COLO668 (cell line): ENCODE measurements at regions not wholly inside any gene's neighbourhood (a gene's known extent, or its start where the extent isn't known, plus 50 kb on each side); places are given as distances from the start of the nearest gene placed in this dataset.

Experiments used
- DNase-seq: peaks from one replicate; lab custom pipeline; 2025; ENCODE audit not compliant: unreplicated experiment; lab: John Stamatoyannopoulos, UW

DNA sequence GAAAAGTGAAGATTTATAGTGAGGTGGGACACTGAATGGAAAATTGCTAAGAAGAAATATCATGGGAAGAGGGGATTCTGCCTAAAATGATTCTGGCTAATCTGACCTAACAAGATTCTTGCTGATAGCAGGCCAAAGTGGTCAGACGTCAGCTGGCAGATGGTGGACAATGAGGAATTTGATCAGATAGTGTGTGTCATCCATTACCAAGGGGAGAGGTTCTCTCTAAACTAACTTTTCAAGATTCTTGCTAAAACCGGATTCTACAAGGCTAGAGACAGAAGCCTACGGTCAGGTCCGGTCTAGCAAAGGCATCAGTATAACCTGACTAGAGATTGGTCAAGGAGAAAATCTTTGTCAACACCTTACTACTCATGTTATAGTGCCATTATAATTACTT lies 306.0 kb downstream of the ZNF608 start:
- DNase-seq: no peak

DNA sequence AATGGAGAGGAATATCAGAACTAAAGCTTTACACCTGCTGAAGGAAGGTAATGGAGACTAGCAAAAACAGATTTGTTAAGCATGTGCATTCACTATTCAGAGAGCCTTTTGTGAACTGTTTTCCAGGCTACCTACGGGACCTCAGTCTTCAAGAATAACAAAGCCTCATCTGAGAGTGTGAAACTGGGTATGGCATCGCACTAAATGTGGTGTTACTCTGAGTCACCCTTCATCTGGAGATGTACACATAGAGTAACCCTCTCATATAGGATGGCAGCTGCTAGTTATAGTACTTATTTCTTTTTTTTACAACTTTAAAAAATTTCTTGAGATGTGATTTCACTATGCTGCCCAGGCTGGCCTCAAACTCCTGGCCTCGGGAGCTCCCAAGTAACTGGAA lies 306.8 kb downstream of the ZNF608 start:
- DNase-seq: no peak

GRCh38 chr5:124438903-124439281 lies 307.5 kb downstream of the ZNF608 start:
- peak; percentile 13 for DNase-seq

DNA sequence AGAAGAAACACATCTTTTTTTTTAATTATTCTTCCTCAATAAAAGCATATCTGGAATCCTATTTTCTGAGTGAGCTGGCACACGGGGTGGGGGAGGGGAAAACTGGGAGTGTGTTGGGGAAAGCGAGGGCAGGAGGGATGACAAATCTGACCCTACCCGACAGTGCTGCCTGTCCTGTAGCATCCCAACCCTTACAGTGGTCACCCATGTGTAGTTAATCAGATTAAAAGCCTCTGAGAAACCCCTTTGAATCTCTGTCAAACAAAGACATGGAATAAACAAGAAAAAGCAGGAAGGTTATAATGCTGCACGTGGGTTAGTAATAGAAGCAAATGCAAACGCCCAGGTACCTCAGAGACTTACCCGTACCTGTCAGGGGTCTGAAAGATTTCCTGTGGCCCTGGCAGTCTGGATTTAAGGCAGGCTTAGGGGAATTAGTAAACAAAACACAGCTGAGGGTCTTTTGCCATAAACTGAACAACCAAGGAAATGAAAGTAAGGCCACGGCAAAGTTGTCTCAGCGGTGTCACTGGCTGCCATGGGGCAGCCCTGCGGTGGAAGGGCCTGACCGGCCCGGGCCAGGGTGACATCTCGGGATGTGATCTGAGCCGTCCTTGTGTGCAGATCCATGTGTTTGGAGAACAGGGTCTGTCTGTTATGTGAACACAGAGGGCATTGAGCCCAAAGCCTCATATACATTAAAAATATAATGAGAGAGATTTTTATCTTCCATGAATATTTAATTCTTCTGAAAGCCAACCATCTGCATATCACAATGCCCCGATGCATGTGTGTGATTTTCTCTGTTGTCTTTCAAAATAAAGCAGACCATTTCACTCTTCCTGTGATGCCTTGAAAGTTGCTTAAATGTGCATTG lies 308.2 kb downstream of the ZNF608 start:
- no peak for DNase-seq

DNA sequence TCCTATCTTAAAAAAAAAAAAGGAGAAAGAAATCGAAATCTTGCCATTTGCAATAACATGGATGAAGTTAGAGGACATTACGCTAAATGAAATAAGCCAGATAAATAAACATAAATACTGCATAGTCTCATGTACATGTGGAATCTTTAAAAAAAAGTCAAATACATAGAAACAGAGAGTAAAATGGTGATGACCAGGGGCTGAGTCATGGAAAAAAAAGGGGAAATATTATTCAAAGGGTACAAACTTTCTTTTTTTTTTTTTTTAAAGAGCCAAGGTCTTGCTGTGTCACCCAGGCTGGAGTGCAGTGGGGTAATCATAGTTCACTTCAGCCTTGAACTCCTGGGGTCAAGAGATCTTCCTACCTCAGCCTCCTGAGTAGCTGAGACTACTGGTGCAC lies 310.1 kb downstream of the ZNF608 start:
- no peak for DNase-seq

DNA sequence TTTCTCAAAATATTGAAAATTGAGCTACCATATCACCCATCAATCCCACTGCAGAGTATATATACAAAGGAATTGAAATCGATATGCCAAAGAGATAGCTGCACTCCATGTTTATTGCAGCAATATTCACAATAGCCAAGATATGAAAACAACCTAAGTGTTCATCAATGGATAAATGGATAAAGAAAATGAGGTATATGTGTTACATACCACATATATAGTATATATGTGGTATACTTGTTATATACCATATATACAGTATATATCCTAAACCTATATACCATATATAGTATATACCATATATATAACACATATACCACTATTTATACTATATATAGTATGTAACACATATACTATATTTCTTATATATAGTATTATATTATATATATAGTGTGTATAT lies 313.3 kb downstream of the ZNF608 start:
- DNase-seq: no peak

DNA sequence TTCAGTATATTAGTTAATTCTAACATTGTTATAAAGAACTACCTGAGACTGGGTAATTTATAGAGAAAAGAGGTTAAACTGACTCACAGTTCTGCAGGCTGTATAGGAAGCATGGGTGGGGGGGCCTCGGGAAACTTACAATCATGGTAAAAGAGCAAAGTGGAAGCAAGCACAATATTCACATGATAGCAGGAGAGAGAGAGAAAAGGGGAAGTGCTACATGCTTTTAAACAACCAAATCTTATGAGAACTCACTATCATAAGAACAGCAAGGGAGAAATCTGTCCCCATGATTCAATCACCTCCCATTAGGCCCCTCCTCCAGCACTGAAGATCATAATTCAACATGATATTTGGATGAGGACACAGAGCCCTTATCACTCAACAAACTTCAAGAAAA lies 324.9 kb downstream of the ZNF608 start:
- DNase-seq: no peak

DNA sequence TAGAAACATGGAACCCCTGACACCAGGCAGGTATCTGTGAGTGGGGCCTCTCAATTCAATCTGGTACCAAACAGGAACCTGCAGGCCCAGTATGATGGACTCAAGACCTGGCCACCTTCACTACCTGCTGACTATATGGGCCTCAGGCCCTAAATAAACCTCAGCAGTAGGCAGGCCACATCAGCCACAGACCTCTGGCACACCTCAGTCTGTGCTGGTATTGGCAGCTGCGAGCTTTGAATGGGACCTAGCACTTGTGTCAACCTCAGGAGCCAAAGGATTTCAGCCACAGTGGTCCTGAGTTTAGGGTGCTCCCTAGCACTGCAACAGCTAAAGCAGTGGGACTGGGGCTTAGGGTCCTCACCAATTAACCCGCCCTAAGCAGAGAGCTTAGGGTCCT lies 325.5 kb downstream of the ZNF608 start:
- DNase-seq: no peak

DNA sequence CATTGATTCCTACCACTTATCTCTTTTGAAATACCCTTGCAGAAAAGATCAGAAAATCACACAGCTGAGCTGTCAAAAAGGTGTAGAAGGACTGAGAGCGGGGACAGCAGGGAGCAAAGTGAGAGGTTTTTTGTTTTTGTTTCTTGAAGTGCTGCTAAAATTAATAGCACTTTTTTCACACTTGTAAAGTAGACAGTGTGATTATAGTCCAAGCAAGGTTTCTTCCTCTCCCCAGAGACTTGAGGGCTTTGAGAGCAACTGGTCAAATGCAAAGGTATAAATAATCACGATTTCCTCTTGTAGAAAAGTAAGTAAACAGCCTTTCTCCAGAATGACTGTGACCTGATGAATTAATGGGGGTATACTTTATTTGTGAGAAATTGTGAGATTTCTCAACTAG lies 326.9 kb downstream of the ZNF608 start:
- no peak for DNase-seq

DNA sequence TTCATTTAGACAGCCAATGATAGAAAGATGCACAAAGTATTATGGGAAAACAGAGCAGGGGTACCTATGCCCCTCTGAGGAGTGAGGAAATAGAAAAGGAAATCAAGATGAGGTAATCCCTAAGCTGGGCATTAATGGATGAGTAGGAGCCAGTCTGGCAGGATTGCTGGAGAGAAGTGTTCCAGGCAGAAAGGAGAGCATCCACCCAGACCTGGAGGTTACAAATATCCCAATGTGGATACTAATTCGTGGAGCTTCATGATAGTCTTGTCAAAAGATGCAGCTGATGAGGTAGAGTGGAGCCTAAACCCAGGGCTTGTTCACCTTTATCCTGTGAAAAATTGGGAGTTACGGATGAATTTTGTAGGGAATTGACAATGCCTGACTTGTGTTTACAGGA lies 328.0 kb downstream of the ZNF608 start:
- no peak for DNase-seq

DNA sequence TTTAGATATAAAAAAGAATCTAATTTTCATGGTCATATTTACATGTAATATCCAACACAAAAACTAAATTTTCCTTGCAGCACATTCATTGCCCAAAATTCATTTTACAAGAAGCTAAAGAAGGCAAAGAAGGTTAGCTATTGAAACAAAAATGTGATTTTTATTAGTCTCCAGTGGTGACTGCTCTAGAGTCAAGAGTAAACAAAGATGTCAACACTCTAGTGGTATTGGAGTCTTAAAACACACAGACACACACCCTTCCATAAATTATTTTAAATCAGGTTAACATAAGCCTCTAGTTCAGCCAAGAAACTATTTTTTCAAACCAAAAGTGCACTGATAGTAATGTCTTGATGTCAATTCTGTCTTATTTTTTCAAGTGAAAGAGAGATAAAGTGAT lies 329.2 kb downstream of the ZNF608 start:
- DNase-seq: no peak

DNA sequence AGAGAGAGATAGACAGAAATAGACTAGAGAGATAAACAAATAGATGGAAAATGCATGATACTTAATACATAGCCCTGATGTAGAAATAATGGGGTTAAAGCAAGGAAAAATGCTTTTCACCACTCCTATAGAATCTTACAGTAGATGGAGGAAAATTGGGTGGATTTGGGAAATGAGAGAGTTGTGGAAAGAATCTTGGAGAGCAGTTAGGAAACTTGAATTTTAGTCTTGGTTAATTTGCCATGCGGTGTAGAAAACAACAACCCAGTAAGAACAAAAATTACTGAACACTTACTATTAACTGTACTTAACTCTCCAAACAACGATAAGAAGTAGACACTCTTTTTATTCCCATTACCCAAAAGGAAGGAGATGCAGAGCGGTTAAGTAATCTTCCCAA lies 329.8 kb downstream of the ZNF608 start:
- no peak for DNase-seq

DNA sequence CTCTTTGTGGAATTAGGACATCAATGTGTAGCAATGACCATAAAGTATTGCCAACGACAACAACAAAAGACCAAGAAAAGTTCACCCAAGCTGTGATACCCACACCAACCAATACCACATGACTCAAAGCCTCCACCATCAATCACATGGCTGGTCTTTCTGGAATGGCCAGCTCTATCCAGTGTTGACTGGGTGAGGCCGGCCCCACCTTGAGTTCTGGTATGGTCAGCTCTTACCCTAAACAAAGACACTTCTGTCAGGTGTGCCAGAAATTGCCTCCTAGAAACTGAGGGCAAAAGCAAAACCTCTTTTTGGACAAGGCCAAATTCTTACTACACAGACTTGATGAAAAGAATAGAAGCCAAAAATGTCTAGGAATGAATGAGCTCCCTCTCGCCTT lies 331.5 kb downstream of the ZNF608 start:
- no peak for DNase-seq

DNA sequence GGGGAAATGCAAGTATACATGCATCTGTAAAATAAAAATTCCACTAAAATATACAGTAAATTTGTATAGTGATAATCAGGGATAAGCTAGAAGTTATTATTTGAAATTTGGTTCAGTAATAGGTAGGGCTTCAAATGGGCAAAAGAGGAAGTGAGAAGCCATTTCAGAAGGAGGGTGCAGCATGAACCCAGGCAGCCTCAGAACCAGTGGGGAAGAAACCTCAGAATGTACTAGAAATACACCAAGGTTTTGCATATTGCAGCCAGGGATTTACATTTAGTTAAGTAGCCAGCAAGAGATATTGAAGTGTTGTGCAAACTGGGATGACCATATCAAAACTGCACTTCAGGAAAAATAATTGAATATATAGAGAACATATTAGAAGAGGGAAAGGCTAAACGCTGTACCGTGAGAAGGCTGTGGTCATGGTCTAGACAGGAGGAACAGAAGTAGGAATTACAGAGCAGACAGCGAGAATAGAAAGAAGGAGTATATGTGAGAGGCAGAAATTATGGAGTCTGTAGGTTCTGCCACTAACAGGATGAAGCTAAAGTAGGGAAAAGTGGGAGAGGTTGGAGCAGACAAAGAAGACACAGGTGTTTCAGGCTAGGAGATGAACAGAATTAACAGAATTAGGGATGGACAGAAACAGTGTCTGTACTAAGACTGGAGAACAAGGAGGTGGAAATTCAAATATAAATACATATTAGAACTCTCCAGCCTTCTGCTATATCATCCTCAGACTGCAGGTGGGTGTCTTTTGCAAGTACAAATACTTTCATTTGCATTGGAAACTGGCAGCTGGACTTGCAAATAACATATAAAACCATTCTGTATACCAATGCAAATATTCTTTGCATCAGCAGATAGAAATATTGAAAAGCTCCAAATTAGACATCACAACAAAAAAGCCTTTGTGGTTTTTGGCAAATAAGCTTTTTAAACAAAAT lies 335.6 kb downstream of the ZNF608 start:
- no peak for DNase-seq

DNA sequence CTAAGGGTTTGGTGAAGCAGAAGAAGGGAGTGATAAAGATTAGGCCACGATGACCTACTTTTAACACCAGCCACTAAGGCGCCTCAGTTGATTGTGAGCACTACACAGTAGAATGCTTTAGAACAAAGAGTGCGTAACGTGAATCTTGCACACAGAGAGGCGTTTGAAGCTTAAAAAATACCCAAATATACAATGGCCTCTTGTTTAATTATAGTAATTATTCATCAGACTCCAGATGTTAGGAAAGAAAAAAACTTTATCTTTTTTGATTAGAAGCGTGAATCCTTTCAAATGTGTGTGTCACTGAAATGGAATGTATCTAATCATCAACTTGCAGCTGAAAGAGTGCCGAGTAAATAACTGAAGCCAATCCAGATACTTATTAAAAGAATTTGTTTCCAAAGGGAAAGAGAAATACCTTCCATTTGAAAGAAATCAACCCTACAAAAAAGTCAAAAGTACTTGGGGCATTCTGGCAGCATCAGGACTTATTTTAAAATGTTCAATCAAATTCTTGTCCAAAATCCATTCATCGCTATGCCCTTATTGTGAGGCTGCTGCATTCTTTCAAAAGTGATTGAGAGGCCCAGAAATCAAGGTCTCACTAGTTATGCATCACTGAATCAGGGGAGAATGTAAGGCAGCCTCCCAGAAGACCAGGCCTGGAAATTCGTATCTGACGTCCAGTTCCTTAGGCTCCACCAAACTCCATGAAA lies 337.5 kb downstream of the ZNF608 start:
- no peak for DNase-seq

DNA sequence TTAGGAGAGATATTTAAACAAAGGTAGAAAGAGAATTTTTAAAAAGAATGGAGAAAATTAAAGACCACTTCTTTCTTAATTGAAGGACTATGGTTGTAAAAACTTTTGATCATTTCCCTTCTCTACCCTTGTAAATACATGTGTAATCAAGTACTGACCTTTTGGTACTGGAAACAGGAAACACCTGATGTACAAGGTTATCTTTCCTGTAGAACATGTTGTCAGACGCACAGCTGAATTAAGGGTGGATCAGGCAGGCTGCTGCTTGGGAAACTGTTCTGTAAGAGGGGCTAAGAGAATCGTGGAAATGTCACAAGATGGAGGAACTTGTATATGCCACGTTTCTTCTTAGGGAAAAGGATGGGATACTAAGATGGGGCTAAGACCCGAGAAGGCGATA lies 341.6 kb downstream of the ZNF608 start:
- no peak for DNase-seq

DNA sequence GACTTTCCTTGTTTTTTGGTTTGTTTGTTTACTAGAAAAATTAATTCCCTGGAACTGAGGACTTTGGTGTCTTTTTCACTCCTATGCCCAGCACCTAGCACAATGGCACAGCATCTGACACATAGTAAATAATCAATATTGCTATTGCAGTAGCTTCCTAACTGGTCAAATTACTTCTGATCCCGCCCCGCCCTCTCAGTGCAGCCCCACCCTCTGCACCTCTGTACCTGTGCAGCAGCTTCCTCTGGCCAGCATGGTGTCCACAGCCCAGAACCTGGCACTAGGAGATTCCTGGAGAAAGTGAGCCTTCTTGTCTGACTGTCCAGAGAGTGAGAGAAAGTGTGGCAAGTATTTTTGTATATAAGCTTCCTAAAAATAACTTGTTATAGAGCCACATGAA lies 343.2 kb downstream of the ZNF608 start:
- DNase-seq: peak; percentile 73

DNA sequence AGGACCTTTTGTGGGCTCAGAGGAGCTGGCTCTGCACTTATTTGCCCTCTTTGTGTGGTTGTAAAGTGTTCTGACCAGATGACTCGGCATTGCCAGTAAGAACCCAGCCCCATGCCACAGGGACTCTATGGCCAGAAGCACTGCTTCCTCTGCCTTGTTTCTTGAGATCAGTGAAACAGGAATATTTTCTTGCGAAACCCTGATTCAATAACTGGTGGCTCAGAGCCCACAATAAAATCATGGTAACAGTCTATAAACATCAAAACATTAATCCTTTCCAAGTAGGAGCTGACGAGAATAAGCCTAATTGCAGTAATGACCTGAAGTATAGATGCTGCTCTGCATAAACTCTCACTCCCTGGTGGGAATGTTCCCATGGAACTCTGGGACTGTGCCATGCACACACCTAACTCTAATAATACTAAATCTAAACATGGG lies 344.3 kb downstream of the ZNF608 start:
- DNase-seq: peak; percentile 40

- peak; percentile 19 for DNase-seq
These were observed 344.8 kb downstream of the ZNF608 start for GRCh38 chr5:124401476-124402143.

DNA sequence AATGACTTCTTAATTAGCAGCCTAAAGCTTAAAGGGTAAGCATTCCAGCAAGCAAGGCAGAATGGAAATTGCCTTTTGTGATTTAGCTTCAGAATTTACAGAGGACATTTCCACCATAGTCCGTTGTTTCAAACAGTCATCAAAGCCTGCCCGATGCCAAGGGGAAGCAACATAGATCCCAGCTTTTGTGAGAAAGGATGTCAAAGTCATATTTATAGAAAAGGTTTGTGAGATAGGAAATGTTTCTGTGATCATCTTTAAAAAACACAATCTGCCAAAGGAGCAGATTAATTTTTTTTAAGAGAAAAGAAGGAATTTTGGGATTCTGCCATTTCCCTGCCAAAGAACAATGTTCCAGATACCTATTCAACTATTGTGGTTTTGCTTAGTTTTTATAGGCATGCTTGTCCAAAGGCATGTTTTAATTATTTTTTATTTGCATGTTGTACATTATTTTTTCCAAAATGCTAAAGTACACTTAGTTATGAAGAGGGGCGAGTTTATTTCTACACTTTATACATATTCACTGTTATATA lies 346.9 kb downstream of the ZNF608 start:
- no peak for DNase-seq

DNA sequence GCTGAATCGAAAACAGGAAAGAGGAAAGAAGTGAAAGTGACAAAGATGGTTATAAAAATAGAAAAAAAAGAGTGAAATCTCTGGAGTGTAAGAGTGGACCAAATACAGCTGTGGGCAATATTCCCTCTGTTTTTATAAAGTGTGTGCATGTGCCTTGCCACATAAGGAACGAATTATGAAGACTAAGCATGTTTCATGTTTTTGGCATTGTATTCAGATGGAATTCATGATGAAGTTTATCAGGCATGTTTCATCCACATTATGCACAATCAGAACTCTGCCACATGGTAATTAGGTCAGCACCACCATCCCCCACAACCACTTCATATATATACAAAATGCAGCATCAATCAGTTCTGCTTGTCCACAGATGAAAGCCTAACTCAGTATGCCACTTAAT lies 348.0 kb downstream of the ZNF608 start:
- no peak for DNase-seq
